Activated naive CD4-positive, alpha-beta T cell treated with Interleukin-2 at 50 U/mL for 16 hours (primary cell): ENCODE measurements at regions not wholly inside any gene's neighbourhood (a gene's known extent, or its start where the extent isn't known, plus 50 kb on each side); places are given as distances from the start of the nearest gene placed in this dataset.

Source experiments
- DNase-seq: peaks from one replicate; pipeline ENCODE4 v3.0.0-alpha.2; 2020

DNA sequence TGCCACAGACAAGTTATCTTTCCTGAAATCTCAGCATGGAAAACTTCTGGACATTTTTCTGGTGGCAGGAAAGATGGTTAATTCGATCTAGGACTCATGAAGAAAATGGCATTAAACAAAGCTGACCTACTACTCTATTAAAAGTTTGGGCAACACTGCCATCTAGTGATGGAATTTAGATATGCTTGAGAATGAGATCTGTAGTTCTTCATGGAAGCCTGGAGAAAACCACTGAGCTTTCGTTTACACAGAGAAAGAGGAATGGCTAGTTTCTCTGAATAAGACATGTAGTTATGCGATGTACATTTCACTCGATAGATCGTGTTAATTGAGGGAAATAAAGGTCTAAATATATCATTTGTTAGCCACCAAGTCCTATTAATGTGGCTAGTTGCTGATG, 51.7 kb upstream of the CHRDL1 start:
- DNase-seq = no peak

DNA sequence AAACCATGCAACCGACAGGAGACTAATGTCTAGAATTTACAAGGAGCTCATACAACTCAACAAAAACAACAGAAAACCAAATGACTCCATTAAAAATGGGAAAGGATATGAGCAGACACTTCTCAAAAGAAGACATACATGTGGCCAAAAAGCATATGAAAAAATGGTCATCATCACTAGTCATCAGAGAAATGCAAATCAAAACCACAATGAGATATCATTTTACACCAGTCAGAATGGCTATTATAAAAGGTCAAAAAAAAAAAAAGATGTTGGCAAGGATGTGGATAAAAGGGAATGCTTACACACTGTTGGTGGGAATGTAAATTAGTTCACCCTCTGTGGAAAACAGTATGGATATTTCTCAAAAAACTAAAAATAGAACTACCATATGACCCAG, 50.5 kb upstream of the CHRDL1 start:
- DNase-seq = no peak
